Breast epithelium (tissue), 3 donors: ENCODE measurements at regions not wholly inside any gene's neighbourhood (a gene's known extent, or its start where the extent isn't known, plus 50 kb on each side); places are given as distances from the start of the nearest gene placed in this dataset.

Source experiments
- CTCF ChIP-seq, 3 donors: fragments of 450-650 bp; IDR thresholded peaks; one replicate each; pipeline ENCODE4 v1.5.1; 2016 to 2017; ENCODE audit warnings: antibody characterized with exemption in 3 of 3, mild to moderate bottlenecking in 3 of 3, moderate library complexity in 3 of 3
- POLR2A ChIP-seq: fragments of 450-650 bp; IDR thresholded peaks from one replicate; pipeline ENCODE4 v1.6.1; 2016; ENCODE audit warnings: antibody characterized with exemption, mild to moderate bottlenecking, moderate library complexity
- POLR2AphosphoS5 ChIP-seq, 3 donors: sonication (generic); formaldehyde crosslinking; IDR thresholded peaks; one replicate each; pipeline ENCODE4 v1.6.1; 2017; ENCODE audit warnings: antibody characterized with exemption in 3 of 3

- TF ChIP-seq POLR2A (no peak), CTCF (IDR thresholded peaks at IDR 0.05) (no peak), POLR2AphosphoS5 (IDR thresholded peaks at IDR 0.05) (no peak)
Measured at GRCh38 chr1:21341022-21341421, 50.8 kb upstream of the ECE1 start.
